HG03442 (cell line): ENCODE measurements at regions not wholly inside any gene's neighbourhood (a gene's known extent, or its start where the extent isn't known, plus 50 kb on each side); places are given as distances from the start of the nearest gene placed in this dataset.
A peak's percentile ranks its signal among the peaks of the same experiment; 100 is the strongest.

Experiments
- ATAC-seq: cut with Tn5 transposase; IDR thresholded peaks from one replicate; pipeline ENCODE4 v1.9.1; 2021; ENCODE audit warnings: mild to moderate bottlenecking, moderate library complexity; ENCODE audit not compliant: unreplicated experiment

DNA sequence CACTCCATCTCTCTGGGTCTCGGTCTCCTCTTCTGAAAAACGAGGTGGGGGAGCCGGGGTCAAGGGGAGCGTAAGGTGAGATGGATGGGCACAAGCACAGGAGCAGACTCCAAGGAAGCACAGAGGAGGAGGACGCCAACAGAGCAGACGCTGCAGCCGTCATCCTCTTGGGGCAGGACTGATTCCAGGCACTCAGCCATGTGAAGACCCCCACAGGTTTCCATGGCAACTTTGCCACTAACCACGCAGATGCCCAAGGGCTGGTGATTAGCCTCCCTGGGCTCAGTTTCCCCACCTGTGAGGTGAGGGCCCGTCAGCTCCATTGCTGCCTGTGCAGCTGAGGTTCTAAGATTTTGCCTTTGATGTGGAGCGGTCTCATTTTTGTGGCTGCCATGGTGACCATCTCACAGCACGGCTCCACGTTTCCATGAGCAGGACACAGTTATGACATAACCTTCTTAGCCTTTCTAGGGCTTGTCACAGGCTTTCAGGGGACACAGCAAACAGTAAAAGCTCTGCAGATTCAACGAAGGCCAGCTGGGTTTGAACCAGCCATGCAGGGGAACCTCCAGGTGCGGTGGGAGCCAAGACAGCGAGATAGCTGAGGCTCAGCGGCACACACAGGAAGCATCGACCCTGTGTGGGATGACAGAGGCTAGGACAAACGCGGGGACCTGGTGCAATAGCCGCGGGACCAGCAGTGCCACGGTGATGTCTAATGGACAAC is 170.3 kb downstream of the NUP210 start:
- ATAC-seq: no peak

DNA sequence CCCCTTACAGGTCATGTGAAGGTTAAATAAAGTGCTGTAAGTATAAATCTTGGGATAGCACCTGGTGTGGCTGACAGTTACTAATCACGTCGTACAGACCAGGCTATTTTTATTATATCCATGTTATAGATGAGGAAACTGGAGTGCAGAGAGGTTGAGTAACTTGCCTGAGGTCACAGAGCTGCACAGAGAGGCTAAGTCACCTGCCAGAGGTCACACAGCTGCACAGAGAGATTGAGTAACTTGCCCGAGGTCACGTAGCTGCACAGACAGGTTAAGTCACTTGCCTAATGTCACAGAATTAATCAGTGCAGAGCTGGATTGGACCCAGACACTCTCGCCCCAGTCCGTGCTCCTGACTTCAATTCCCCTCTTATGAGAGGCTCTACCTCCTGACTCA is 171.5 kb downstream of the NUP210 start:
- no peak for ATAC-seq

DNA sequence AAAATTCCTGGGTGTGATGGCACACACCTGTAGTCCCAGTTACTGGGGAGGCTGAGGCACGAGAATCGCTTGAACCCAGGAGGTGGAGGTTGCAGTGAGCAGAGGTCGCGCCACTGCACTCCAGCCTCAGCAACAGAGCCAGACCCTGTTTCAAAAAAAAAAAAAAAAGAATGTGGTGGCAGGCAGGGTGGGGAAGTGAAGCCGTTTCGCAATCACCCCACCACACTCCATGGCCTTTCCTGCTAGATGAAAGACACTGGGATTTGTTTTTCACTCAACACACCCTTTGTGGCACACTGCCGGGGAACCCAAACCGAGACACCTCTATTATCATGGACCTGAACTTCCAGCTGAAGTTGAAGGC is 172.4 kb upstream of the IQSEC1 start:
- no peak for ATAC-seq

DNA sequence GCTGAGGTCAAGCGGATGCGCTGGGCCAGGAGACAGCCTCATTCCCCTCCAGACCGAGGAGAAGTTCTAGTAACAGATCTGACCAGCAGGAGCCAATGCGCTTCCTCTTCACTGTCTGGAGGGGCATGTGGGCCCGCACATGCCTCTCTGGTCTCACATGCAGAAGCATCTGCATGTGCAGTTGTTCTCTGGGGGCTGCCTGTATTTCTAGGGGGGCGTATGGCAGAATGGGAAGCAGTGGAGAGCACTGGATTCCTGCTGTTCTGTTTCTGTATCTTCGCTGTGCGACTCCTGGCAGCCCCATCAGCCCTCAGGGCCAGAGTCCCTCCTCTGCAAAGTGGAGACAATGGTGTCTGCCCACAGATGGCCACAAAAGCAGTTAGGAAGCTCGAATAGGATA is 170.4 kb upstream of the IQSEC1 start:
- no peak for ATAC-seq

DNA sequence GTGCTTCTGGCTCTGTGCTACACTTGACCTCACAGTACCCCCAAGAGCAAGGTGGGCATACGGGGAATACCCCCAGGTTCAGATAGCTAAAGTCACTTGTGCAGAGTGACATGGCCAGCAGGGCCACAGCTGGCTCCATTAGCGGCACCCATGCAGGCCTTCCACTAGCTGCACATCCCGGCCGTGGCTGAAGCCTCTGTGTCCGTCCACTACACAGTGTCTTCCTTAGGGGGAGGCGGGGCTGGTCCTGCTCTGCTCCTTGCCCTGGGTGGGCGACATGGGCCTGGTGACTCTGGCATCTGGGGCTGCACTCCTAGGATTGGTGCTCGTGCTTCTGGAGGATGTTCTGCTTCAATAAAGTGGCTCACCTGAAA is 169.1 kb upstream of the IQSEC1 start:
- ATAC-seq: no peak

DNA sequence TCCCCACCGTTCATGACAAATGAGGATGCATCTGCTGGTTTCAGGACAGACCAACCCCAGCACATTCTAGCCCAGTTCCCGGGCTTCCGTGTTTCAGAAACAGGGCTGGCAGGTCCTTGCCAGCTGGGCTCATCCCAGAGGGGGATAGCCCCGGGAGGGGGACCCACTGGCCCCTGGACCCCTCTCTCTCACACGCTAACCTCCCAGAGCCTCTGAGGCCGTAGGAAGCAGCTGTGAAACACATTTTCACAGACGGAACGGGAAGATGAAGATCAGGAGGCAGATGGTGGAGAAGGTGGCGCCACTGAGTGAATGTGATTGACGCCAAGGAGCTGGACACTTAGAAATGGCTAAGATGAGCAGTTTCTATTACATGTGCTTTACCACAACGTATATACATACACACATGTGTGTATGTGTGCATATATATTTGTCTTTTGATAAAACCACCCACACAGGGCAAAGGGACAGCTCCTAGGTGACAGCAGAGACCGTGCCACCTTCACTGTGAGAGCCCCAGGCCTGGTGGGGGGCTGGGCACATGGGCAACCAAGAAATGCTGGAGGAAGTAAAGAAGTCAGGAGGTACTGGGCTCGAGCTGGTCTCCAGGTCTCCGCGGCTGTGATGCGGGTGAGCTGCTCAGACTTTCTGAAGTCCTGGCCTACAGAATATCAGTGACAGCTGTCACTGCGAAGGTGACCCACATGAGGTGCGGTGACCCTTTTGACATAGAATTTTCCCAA is 168.6 kb upstream of the IQSEC1 start:
- ATAC-seq: no peak

DNA sequence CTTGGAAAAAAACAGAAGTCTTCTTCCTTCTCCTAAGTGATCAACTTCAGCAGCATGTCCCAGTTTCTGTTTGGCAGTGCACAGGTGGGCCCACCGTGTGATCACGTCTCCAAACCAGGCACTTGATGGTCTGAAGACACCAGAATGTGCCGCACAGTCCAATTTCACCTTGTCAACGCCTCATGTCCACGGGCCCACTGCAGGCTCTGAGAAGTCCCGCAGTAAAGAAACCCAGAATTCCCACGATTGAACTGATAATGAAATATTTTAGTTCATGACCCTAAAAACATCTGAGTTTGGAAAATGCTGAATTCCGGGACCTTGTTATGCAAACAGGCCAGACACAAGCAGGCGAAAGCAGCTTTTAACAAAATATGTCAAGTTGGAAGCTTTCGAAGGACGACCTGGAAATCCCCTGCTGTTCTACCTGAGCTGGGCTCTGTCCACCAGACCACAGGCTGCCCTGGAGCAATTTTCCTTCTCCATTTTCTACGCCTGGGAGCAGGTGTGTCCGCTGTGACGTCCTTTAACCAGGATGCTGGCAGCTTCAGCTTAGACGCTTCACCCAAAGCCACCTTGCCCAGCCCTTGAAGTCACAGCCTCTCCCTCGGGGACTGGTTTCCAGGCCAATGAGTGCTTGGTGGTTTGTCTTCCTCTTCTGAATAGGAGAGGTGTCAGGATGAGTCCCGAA is 167.8 kb upstream of the IQSEC1 start:
- no peak for ATAC-seq

DNA sequence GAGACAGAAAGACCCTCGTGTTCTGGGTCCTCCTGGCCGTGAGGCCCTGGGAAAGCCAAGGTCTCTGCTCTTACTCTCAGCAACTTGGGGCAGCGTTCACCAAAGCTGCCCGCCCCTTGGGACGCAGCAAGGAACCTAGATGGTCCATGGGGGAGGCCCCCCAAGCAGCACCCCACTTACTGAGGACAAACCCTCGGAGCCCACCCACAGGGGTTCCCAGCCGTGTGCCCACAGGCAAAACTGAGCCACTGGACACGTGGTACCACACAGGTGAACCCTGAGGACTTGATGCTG is 166.2 kb upstream of the IQSEC1 start:
- ATAC-seq: no peak

DNA sequence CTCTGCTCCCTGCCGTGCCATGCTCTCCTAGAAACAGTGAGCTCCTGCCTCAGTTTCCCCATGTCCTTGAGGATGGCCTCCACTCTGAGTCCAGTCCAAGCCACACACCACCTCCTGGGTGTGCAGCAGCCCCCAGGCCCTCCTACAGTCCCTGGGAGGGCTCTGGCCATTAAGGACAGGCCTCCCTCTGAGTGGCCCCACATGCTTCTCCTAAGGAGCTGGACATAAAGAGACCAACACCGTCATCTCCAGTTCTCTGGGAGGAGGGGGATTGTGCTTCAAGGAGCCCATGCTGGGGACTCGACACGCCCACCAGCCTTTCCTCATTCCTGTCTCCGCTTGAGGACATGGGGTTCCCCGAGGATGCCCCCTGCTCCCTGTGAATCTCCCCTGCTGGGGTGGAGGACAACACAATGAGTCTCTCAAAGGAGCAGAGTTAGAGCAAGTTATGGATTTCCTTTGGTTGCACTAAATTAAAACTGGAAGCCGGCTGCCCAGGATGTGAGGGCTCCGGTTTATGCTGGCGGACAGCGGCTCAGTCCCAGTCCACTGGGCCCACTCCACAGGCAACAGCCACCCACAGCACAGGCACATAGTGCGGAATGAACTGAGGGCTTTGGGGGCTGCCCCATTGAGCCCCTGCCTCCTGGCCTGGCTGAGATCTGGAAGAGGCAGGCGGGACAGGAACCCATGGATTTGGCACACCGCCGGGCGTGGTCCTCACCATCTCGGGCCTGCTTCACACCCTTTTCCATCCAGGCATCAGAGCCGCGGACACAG is 165.6 kb upstream of the IQSEC1 start:
- no peak for ATAC-seq

DNA sequence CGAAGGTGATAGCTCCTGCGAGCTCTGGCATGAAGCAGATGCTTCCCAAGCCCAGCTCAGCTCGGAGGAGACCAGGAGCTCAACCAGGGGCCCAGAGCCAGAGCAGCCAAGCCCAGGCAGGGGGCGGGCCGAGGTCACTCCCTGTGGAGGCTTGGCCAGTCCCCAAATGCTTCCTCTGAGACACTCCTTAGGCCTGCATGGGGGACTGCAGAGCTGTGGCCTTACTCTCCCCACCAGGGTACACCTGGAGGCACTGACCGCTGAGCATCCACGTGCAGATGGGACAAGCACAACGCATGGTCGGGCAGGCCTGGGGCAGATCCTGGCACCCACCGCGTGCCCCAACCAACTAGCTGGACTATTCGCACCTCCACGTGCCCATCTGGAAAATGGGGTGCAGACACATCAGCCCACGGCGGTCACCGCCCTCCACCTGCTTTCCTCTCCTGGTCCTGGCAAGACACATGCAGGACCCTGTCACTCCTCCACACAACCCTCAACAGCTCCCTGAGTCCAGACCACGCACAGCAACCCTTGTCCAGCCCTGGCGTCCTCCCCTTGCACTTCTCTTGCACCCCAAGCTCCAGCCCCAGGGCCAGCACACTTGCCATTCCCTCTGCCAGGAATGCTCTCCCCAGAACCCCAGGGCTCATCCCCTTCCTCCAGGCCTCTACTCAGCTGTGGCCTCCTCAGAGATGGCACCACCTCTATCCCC is 164.7 kb upstream of the IQSEC1 start:
- no peak for ATAC-seq

DNA sequence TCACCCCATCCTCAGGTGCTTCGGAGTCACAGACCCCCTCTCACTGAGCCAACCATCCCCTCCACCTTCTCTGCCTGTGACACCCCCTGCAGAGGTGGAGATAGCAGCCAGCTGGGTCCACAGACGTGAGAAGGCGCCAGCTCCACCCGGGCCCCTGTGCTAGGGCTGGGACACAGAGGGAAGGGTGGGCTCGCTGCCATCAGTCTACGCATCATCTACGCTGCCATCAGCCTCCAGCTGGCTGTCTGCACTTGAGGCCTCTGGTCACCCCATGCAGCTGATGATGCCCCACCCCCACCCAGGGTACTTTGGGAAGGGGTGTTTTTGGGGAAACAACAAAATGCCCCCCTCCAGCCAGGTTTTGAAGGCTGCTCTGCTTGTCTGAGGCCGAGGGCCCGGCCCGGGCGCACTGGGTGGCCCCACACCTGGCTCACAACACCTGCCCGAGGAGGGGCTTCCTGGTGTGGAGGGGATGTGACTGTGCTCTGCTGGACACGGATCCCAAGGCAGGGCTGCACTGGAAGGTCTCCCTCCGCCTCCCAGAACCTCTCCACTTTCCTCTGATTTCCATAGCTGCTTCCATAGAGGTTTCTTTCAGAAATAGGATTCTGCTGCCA is 163.4 kb upstream of the IQSEC1 start:
- ATAC-seq: no peak

DNA sequence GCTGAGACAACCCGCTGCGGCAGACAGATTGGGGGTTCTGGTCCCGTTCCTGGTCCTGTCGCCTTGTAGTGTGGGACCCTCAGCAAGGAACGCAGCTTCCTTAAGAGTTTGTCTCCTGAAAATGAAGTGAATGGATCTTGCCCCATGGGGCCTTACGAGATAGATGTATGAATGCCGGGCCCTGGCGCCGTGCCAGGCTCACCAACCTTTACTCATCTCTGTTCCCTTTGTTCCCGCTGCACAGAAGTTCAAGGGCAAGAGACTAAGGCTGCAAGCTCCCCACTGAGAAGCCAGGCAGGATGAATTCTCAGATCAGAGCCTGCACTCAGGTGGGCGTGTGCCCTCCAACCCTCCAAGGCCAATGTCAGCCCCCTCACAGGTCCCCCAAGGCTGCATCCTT is 162.7 kb upstream of the IQSEC1 start:
- ATAC-seq: no peak

DNA sequence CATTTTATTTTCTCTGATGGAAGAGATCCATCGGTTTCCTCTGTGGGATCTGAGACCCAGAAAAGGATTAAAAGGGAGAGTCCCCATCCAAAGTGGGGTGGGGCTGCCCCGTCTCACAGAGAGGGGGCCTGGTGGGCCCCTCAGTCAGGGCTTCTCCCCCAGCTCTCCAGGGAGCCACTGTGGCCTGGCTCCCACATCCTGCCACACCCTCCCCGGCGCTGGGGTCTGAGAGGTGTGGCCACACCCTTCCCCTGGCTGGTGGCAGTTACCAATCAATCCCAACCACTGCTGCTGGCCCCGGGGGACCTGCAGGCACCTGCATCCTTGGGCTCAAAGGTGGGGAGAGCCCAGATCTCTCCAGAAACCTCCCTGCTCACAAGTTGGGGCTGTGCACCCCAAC is 161.8 kb upstream of the IQSEC1 start:
- no peak for ATAC-seq

DNA sequence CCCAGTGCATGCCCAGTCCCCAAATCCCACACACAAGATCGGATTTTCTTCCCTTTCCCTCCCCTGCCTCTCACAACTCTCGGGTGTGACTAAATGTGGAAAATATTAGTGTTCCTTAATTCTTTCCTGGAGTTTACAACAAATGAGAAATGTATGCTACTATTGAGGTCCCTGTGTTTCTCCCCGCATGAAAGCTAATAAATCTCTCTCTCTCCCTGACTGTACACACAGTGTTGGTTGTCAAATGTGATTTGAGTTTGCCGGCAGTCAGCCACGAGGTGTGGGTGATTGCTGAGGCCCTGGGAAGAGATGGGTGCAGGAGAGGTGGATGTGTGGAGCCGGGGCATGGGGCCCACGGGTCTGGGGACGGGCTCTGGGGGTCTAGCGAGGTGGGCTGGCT is 161.4 kb upstream of the IQSEC1 start:
- no peak for ATAC-seq

DNA sequence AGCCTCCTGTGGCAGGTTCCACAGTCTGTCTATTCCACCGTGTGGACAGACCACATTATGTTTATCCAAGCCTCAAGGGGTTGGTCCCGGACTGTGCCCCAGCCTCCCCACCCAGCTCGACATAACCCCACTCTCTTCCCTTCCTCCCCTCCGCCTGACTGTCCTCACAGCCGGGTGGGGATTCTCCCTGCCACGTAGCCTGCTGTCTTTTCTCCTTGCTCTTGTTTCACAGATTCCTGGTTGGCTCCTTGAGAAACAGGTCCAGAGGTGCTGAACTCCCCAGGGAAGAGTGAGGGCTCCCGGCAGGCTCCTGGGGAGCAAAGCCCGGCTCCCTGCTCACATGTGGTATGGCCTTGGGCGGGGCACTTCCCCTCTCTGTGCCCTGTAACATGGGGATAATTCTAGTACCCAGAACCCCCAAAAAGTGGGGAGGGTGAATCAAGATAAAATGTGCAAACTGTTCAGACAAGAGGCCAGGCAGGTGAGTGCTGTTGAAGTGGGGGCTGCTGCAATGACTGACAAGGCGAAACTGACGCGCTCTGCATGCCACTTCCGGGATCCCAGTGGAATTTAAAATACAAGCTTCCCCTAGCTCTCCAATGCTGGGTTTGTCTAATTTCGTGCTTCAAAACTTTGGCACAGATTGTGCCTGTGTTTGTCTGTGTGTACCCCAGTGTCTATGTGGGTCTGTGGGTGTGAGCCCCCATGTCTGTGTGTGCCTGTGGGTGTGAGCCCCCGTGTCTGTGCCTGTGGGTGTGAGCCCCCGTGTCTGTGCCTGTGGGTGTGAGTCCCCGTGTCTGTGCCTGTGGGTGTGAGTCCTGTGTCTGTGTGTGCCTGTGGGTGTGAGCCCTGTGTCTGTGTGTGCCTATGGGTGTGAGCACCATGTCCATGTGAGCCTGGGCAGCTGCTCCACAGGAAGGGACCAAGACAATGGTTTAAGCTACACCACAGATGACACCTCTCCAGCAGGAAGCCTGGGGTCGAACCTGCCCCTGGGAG is 160.6 kb upstream of the IQSEC1 start:
- no peak for ATAC-seq

DNA sequence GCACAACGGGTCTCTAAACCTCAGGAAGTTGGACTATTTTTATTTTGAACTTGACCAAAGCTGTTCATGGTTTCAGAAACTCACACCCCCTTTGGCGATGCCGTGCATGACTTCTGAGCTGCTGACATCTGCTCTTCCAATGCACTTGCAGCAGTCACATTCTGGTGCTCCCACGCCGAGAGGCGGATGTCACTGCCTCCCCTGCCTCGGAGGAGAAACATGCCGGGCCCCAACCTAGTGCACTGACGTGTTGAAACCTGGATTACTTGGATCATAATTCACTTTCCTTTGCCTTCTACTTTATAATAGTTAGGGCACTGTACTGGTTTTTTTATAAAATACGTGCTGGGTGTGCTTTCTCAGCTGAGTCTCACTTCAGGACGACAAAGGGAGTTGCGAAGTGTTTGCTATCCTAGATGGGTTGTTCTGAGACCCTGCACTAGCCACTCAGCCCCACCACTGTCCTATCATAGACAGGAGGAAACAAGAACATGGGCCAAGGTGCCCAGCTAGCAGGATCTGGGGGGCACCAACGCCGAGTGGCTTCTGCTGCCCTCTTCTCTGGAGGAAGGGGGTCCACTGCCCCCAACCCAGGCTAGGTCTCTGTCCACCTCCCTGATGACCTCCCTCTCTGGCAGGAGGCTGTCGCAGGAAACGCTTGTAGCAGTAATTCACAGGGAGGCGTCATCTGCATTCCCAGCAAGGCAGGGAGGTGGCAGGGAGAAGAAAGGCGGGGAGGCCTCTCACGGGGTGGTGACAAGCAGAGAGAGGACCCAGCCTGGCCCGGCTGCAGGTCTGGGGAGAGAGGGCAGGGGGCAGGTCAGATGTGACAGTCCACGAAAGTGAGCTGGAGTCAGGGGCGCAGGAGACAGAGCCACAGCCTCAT is 158.8 kb upstream of the IQSEC1 start:
- no peak for ATAC-seq

DNA sequence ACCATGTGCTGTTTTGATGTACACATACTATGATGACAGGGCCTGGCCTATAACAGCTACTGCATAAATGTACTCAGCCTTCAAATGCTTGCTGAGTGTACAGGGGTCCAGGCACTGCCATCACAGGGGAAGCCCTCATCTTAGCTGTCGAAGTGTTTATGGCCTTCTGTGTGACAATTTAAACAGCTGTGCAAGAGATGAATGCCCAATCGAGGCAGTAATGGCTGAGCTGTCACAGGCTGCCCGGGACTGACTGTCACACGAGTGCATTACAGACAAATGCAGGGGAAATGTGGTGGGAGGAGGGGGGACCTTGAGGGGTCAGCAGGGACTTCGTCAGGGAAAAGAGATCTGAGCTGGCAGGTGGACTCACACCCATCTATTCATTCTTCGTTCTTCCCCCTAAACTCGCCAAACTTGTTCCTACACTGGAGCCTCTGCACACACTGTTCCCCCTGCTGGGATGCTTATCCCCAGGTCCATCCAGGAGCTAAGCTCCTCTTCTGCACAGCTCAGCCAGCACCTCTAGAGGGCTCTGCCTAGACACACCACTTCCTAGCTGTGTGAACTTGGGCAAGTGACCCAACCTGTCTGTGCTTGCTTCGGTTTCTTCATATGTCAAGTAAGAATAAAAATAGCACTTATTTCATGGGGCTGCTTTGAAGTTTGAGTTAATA is 156.2 kb upstream of the IQSEC1 start:
- peak; percentile 47 for ATAC-seq

DNA sequence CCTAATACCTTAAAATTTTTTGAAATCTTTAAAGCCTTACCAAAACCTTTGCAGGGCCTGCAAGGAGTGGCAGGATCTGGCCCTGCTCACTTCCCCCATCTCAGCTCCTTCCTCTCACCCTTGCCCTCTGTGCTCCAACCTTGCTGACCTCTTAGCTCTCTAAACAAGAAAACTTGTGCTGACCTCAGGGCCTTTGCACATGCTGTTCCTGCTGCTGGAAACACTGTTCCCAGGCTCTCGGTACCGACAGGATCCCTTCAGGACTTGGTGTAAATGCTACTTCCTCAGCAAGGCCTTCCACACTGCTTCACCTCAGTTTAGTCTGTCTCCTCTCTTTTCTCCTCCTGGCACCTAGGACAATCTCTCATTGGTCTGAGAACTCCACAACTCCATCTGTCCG is 155.4 kb upstream of the IQSEC1 start:
- no peak for ATAC-seq
